ENCODE measurements at regions not wholly inside any gene's neighbourhood (a gene's known extent, or its start where the extent isn't known, plus 50 kb on each side); places are given as distances from the start of the nearest gene placed in this dataset.
"Not testable (repeated sequence)": the region's sequence is repeated elsewhere in the genome, so short reads cannot be mapped to it uniquely, and the experiment has no call there.

DNA sequence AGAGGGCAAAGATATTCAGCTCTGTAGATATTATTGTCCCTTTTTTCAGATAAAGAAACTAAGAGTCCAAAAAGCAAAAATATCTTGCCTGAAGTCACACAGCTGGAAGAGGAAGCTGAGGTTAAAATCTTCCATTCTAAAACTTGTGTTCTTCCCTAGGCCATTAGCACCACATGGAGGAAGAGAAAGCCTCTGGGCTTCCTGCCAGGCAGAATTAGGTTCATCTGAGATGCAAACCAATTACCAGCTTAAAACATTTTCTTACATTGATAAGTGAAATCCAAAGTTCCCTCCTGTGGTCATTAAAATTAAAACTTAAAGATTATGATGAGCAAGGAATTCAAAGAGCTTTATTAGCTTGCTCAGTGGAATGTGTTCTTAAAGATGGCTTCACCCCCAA is 235.3 kb upstream of the SETMAR start:
- FAIRE-seq = no peak
- no peak for DNase-seq (ENCODE audit: insufficient read length, low spot score)

DNA sequence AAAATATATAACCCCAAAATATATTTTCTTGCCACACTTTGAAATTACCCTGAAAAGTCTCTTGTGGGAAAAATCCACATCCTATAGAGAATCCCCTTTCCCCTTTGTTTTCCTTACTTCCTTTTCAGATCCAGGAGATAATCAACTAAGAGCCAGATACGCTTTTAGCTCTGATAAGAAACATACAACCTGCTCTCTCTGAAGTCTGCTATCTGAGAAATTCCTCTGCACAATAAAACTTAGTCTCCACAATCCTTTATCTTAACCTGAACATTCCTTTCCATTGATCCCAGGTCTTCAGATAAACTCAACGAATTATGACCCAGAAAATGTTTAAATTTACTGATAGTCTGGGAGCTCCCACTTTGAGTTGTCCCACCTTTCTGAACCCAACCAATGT is 233.4 kb upstream of the SETMAR start:
- FAIRE-seq (no peak), DNase-seq (ENCODE audit: insufficient read length, low spot score) (no peak)

DNA sequence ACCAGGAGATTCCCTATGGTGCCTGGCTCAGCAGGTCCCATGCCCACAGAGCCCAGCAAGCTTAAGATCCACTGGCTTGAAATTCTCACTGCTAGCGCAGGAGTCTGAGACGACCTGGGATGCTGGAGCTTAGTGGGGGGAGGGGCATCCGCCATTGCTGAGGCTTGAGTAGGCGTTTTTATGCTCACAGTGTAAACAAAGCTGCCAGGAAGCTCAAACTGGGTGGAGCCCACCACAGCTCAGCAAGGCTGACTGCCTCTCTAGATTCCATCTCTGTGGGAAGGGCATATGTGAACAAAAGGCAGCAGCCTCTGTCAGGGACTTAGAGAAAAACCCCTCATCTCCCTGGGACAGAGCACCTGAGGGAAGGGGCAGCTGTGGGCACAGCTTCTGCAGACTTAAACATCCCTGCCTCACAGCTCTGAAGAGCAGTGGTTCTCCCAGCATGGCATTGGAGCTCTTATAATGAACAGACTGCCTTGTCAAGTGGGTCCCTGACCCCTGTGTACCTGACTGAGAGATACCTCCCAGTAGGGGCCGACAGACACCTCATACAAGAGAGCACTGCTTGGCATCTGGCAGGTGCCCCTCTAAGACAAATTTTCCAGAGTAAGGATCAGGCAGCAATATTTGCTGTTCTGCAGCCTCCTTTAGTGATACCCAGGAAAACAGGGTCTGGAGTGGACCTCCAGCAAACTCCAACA is 231.5 kb upstream of the SETMAR start:
- DNase-seq (ENCODE audit: insufficient read length, low spot score) = no peak

DNA sequence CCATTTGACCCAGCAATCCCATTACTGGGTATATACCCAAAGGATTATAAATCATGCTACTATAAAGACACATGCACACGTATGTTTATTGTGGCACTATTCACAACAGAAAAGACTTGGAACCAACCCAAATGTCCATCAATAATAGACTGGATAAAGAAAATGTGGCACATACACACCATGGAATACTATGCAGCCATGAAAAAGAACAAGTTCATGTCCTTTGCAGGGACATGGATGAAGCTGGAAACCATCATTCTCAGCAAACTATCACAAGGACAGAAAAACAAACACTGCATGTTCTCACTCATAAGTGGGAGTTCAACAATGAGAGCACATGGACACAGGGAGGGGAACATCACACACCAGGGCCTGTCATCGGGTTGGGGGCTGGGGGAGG is 225.9 kb upstream of the SETMAR start:
- not testable (repeated sequence) for FAIRE-seq; DNase-seq (ENCODE audit: insufficient read length, low spot score)

More for the DNA sequence above, 231.5 kb upstream of the SETMAR start:
- FAIRE-seq = no peak

DNA sequence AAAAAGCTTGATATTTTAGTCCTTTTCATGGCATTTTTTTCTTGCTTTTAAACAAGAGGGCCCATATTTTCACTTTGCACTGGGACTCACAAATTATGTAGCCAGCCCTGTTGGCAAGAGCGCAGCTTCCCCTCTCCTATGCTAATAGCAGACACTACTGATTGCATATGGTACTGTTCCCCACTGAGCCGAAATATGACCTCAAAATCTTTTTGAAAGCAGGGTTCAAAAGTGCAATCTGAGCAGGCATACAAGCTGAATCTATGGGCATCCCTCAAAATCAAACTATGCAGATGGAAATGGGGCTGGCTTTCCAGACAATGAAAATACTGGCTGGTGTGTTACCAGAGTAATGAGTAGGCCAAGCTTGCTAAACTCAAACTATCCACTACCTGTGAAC is 225.2 kb upstream of the SETMAR start:
- no peak for DNase-seq (ENCODE audit: insufficient read length, low spot score)
- FAIRE-seq = no peak

DNA sequence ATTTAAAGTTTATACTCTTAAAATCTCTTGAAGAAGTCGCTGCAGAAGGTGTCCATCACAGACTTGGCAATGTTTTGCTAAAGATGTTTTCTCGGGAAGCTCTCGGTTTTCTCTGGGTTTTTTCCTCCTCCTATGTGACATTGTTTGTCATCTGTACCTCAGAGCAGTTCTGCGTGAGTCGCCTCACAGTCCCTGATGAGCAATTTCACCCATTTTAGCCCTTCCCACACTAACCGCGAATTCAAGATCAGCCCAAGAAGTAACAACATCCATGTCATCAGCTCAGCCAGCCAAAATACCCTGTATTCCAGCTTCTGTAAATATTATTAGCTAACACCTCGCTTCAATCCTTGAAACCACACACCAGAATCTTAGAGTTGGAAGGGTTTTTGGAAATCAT is 224.3 kb upstream of the SETMAR start:
- FAIRE-seq (no peak), DNase-seq (ENCODE audit: insufficient read length, low spot score) (no peak)

DNA sequence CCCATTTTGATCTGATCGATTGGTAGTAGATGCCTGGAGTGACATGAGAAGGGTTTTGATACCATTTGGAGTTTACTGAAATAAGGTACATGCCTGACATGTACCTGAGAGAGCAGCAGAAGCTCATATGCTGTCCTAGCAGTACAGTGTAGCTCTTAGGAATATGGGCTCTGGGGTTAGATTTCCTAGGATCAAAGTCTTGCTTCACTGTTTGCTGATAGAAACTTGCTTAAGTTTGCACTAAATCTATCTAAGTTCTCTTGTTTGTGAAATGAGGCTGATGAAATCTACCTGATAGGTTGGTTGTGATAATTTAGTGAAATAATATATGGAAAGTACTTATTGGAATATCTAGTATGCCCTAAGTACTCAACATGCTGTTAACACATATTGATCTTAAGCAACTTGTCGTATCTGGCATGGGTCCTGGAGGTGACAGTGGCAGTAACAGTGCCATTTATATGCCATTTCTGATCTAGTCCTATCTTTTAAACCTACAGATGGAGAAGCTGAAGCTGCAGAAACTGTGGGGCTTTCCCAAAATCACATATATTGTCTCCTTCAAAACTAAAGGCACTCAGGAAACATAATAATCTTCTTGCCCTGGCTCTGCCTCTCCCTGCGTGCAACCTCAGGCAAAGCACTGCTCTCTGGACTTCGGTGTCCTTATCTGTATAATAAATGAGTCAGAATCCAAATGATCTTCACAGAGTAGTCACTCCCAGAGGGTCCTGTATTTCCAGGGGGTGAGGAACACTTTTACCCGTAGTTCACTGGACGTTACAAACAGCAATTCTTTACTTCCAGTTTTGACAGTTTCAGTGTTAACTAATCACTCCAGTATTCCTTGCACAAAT is 223.6 kb upstream of the SETMAR start:
- no peak for FAIRE-seq
- no peak for DNase-seq (ENCODE audit: insufficient read length, low spot score)

DNA sequence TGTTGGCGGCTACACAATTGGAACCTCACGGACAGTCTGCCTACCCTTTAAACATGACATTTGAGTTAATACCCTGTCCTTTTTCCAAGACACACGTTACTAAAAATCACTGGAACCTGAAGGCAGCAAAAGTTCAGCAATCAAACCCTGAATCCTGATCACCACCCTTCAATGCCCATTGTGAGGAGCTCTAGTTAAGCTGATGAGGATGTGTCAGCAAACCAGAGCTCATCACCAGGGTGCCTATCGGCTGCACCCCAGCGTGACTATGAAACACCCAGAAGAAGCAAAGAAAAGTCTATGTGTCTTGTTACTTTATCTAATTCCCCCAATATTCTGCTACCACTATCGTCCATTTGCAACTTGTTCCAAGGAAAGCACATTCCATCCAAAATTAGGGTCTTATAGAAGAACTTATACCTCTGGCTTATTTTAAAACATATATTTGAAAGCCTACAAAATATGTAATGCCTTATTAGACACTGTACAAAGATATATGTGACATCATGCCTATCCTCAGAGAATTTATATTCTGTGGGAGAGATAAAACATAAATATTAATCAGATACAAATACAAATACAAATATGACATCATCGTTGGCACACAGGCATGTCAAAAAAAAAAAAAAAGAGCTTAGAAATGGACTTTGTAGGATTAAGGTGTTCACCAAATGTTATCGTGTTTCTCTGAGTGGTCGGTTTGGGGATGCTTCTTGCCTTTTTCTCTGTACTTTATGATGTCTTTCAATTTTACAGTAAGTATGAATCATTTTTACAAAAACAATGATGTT is 219.7 kb upstream of the SETMAR start:
- no peak for FAIRE-seq
- DNase-seq (ENCODE audit: insufficient read length, low spot score) = no peak

DNA sequence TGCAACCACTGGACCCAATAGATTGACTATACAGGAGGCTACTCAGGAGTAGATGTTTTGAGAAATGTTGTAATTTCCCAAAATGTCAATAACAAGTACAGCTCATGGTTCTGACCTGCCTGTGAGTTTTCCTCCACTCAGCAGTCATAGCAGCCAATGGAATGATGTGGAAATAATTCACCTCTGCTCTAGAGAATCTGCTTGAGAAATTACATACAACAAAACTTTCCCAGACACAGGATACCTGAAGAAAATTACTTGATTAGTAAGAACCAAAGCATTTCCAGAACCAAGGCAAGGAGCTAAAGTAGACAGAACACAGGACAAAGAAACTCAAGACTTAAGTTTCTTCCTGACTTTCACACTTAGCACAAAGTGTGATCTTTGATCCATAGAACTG is 218.9 kb upstream of the SETMAR start:
- FAIRE-seq (no peak), DNase-seq (ENCODE audit: insufficient read length, low spot score) (no peak)

DNA sequence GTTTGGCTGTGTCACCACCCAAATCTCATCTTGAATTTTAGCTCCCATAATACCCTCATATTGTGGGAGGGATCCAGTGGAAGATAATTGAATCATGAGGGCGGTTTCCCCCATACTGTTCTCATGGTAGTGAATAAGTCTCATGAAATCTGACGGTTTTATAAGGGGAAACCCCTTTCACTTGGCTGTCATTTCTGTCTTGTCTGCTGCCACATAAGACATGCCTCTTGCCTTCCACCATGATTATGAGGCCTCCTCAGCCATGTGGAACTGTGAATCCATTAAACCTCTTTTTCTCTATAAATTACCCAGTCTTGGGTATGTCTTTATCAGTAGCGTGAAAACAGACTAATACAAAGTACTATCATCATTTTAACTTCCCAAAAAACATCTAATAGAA is 216.5 kb upstream of the SETMAR start:
- not testable (repeated sequence) for FAIRE-seq; DNase-seq (ENCODE audit: insufficient read length, low spot score)

DNA sequence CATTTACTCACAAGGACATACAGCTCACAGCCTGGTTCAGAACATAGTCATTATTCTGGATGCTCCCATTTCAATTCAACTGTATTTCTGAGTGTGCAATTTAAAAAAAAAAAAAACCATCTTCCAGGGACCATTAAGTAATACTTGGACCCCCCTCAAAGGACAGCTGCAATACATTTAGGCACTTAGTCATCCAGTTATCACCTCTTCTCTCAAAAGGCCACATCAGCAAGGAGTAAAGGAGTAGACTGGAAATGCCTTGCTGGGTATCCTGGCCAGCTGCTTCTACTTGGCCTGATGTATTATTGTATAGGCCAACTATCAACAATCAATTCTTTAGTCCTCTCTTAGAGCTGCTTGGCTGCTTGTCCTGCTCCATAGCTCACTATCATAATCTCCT is 211.4 kb upstream of the SETMAR start:
- FAIRE-seq = no peak
- no peak for DNase-seq (ENCODE audit: insufficient read length, low spot score)

DNA sequence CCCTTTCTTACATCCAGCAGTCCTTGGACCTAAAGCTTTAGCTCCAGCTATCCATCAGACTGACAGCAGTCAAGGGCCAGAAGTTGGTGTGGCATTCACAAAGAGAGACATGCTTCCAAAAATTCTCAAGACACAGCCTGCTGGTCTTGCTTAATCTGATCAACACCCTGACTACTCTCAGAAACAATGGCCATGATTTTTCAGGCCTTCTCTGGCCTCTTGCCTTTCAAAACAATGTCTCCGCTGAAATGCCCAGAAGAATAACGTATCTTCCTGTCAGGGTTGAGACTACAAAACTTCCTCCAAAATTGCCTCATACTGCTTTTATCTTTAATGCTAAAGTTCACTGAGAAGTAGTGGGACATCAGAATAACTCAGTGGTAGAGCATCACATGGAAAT is 205.4 kb upstream of the SETMAR start:
- FAIRE-seq = no peak
- no peak for DNase-seq (ENCODE audit: insufficient read length, low spot score)

DNA sequence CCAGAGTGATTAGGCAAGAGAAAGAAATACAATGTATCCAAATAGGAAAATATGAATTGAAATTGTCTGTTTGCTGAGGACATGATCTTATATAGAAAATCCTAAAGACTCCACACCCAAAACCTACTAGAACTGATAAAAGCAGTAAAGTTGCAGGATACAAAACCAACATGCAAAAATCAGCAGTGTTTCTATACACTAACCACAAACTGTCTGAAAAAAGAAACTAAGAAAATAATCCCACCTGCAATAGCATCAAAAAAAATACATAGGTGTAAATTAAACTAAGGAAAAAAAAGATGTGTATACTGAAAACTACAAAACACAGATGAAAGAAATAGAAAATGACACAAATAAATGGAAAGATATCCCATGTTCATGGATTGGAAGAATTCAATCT is 203.6 kb upstream of the SETMAR start:
- FAIRE-seq = no peak
- DNase-seq (ENCODE audit: insufficient read length, low spot score) = no peak

DNA sequence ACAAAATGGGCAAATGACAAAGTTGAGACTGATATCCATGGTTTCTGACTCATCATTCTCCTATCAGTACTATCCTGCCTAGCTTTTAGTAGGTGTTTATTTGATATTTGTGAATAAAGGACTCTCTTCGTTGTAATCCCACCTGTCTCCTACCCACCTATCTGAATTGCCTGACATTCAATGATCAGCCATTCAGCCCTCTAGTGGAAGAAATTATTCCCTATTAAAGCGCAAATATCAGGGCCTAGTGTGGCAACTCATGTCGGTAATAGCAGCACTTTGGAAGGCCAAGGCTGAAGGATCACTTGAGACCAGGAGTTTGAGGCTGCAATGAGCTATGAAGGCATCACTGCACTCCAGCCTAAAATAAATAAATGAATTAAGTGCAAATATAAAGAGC is 195.7 kb upstream of the SETMAR start:
- DNase-seq (ENCODE audit: insufficient read length, low spot score) (no peak), FAIRE-seq (no peak)

DNA sequence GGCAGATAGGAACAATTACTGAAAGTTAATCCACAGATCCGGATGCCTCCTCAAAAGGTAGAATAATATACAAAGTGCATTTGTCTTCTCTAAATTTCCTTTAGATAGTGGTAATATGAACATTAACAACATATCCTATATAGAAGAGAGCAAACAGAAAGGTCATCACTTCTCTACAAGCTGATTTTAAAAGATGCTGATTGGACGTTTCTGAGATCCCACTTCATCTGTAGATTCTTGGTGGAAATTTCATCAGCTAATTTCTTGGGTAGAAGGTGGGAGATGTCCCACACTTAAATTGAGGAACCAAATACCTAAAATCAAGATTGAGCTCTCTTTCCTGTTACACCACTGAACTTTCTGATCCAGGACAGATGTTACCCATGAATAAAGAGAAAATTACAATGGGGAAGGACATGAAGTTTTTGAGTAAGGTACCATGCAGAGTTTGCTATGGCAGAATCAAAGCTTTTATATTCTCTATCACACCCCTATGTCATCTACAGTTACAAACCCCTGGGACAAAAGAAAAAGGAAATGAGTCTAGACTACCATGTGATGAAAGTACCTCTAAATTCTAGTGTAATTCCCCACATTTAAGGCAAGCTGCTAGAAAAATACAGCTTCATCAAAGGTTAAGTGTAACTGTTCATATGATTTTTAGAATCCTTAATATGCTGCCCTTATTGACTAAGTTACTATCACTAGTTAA is 189.2 kb upstream of the SETMAR start:
- FAIRE-seq = no peak

DNA sequence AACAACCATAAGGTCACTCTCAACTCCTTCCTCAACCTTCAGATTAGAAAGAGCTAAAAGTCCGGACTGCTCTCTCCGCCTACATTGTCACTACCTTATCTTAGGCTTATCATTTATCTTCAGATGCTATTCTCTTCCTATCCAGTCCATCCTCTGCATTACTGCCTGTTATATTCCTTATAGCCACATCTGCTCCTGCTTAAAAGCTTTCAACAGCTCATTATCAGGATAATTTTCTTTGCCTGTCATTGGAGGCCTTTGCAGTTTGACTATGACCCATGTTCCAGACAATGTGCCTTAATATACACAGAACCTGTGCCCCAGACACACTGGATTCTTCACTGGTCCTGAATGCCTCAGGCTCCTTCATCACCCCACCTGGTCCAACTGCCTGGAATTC is 184.1 kb upstream of the SETMAR start:
- DNase-seq (ENCODE audit: insufficient read length, low spot score) = no peak

More for the DNA sequence above, 189.2 kb upstream of the SETMAR start:
- DNase-seq (ENCODE audit: insufficient read length, low spot score) = no peak

DNA sequence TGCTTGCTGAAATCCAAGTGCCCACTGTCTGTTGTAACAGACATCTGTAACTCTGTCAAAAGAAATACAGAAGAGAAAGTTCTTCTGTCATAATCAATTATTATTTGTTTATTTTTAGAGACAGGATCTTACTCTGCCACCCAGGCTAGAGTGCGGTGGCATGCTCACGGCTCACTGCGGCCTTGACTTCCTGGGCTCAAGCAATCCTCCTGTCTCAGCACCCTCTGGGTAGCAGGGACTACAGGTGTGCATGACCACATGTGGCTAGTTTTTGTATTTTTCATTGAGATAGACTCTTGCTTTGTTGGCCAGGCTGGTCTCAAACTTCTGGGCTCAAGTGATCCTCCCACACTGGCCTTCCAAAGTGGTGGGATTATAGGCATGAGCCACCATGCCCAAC is 177.6 kb upstream of the SETMAR start:
- no peak for FAIRE-seq

More for the DNA sequence above, 184.1 kb upstream of the SETMAR start:
- FAIRE-seq = no peak

DNA sequence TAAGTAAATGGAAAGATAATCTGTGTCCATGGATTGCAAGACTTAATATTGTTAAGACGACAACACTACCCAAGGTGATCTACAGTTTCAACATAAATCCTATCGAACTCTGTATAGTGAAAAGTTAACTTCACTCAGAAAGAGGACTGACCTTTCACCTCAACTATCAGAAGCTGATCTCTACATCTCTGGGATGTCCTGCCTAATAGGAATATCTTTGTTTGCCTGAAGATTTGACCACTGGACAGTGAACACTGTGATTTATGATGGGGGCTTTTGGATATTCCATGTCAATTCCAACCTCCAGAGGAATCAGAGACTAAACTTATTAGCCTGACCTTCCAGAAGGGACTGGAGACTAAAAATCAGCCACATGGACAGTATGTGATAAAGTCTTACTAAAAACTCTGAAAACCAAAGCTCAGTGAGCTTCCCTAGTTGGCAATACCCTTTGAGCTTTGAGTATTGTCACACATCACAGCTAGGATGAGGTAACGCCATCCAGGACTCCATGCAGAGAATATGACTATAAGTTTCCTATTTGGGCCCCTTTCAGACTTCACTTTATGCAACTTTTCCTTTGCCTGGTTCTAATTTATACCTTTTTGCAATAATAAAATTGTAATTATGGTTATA is 164.9 kb upstream of the SETMAR start:
- FAIRE-seq = no peak
- DNase-seq (ENCODE audit: insufficient read length, low spot score) = no peak

More for the DNA sequence above, 177.6 kb upstream of the SETMAR start:
- no peak for DNase-seq (ENCODE audit: insufficient read length, low spot score)

DNA sequence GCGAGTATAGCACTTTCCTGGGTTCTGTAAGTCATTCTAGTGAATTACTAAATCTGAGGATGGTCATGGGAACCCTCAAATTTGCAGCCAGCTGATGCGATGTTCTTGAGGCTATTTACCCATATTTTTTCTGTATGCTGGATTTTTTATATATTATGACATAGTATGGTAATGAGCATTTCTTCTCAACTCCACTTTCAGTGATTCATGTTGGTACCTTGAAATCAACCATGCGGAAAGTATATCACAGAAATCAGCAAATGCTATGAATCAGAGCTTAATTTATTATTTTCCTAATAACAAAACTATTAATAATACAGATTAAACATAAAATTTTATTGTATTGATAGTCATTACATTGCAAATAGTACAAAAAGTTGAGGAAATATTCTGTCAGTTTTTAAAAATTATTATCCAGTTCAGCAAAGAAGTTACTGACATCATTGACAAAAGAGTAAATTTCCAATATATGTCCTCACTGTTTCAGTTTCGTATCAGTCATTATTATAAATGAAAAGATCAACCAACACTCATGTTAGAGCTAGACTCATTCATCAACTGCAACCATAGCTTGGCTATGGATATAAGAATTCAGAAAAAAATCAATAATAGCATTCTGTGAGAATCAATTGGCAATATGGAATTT is 164.3 kb upstream of the SETMAR start:
- DNase-seq (ENCODE audit: insufficient read length, low spot score) (no peak), FAIRE-seq (no peak)
